Stimulated activated CD4-positive, alpha-beta T cell treated with anti-CD3 and anti-CD28 coated beads, Interleukin-15, amount 100 ng/mL, for 1 hour (primary cell): ENCODE measurements at regions not wholly inside any gene's neighbourhood (a gene's known extent, or its start where the extent isn't known, plus 50 kb on each side); places are given as distances from the start of the nearest gene placed in this dataset.

ENCODE experiments used
- DNase-seq, 2 donors: peaks; one replicate each; pipeline ENCODE4 v3.0.0-alpha.2; 2020; ENCODE audit warnings: low read depth in 1 of 2, low spot score in 1 of 2

DNA sequence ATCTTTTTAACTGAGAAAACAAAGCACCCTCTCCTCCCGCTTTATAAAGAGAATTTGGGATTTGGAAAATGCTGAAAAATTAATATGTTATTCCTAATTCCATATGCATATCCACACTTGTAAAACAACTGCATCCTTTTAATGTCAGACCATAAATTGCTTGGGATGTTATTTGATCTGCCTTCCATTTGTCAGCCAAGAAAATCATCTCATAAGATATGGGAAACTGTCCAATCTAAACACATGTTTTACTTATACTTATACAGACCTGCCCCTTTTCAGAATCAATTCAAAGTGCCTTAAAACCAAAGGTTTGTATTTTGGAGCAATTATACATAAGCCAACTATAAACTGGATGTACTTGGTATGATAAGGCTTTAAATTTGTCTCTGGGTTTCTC lies 595.5 kb upstream of the PFKP start:
- DNase-seq, result no peak

DNA sequence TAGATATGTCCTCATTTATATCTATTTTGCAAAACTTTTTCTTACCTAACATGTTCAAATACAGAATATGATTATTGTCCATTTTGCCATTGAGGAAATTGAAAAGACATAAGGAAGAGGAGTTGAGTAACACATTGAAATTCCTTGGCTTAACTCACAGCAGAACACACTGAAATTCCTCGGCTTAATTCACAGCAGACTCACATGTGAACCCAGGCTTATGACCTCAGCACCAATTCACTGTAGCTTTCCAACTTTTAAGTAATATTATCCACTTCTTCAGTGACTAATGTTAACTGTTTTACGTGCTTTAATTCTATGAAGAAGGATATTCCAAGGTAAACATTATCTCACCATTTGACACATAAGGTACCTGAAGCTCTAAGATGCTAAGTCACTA lies 597.5 kb upstream of the PFKP start:
- DNase-seq, result no peak

DNA sequence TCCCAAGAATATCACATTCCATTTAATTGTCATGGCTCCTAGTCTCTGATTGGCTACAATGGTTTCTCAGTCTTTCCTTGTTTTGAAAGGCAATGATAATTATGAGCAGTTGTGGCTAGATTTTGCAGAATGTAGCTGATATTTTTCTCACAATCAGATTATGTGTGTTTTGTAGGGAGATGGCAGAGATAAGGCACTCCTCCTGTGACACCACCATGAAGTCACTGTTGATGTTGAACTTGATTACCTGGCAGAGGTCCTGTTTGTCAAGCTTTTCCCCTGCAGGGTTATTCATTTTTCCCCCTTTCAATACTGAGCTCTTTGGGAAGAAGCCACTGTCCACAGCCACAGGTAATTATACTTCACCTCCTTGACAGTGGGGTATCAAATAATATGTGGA lies 602.9 kb upstream of the PFKP start:
- DNase-seq, result no peak

DNA sequence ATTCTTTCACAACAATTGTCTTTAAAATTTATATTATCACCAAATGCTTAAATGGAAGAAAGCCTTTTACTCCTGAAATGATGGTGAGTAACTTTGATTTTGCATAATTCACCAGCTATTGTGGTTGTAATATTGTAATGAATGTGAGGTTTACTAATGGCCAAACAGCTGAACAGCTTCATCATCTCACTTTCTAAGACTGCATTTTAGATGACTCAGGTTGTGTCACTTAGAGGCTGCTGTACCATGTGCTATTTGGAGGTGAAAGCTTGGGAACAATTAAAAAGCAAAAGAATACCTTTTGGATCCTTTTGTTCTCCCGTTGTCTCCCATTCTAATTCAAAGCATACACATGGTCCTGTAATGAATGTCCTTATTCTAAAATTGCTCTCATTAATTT lies 604.0 kb upstream of the PFKP start:
- DNase-seq, result no peak

GRCh38 chr10:2462581-2462980 lies 604.8 kb upstream of the PFKP start:
- no peak for DNase-seq

DNA sequence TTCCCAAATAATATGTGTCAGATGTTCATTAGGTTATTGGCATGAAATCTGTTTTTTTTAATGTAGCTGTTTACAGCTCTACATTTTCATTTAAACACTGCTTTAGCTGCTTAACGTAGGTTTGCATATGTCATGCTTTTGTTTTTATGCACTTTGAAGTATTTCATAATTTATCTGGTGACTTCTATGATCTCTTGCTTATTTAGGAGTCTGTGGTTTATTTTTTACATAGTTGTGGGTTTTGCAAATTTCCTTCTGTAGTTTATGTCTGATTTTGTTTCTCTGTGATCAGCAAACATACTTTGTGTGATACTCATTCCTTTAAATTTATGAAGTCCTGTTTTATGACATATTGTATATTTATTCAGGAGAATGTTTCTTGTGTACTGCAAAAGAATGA lies 606.5 kb upstream of the PFKP start:
- no peak for DNase-seq

- DNase-seq, result no peak
These were observed 607.6 kb upstream of the PFKP start for GRCh38 chr10:2459713-2460112.

DNA sequence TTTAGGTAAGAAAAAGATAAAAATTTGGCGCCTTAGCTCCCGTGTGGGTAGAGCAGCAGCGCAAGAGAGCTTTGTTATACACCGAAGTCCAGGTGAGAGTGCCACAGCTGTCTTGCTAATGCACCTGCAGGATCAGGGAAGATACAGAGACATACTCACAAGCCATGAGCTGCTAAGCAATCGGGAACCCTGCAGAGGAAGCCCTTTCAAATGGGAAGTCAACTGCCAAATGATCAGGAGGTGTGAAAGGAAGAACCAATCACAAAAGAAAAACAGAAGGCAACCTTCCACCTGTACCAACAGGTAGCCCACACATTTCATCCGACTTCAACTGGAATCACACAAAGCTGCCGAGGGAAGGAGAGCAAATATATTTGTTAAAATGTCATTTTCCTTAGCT lies 610.5 kb upstream of the PFKP start:
- no peak for DNase-seq

DNA sequence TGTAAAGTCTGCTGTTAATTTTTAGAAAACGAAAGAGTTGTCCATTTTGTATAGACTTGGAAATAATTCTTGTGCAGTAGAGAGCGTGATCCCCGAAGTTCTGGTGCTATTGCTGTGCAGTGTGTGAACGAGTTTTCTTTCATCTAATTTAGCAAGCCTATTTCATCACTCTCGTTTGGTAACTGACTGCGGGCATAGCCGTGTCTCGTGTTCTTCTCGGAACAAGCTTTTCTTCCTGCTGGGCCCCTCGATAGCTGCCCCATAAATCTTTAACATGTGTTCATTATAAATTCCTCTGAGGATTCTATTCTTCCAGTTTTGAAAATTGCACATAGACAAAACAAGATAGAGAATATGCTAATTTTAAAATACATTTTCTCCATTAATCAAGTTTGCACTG lies 622.0 kb upstream of the PFKP start:
- no peak for DNase-seq

- no peak for DNase-seq
These were observed 627.4 kb upstream of the PFKP start for GRCh38 chr10:2439983-2440382.

GRCh38 chr10:2439000-2439399 lies 628.3 kb upstream of the PFKP start:
- no peak for DNase-seq

GRCh38 chr10:2438248-2438939 lies 629.0 kb upstream of the PFKP start:
- no peak for DNase-seq

GRCh38 chr10:2436933-2437332 lies 630.4 kb upstream of the PFKP start:
- no peak for DNase-seq

DNA sequence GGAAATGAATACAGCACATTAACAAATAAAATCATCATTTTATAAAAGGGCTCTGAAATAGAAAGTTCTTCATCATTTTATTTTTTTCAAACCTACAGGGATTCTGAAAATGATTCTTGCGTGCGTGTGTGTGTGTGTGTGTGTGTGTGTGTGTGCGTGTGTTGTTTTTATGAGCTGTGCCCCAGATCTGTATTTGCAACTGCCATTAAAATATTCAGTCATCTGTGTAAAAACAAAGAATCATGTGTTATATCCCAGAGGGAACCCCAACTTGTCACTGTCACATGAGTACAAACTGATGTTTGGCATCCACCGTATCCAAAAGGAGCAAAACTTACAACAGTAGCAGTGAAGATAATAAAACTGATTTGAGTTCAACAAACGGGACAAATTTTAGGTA lies 635.4 kb upstream of the PFKP start:
- no peak for DNase-seq

- DNase-seq, result no peak
These were observed 639.9 kb upstream of the PFKP start for GRCh38 chr10:2427412-2427811.

DNA sequence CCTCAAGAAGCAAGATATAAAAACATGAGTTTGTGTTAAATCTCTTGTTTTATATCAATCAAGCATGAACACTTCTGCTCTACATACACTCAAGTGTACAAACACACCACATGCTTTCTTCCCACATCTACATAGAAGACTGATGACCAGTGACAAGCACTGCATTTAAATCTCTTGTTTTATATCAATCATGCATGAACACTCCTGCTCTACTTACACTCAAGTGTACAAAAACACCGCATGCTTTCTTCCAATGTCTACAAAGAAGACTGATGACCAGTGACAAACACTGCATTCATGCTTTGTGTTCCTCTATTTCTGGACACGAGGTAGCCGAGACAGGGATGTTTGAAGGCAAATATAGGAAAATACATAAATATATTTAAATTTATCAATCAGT lies 642.0 kb upstream of the PFKP start:
- DNase-seq, result no peak

GRCh38 chr10:2414562-2414961 lies 652.8 kb upstream of the PFKP start:
- no peak for DNase-seq

- no peak for DNase-seq
These were observed 653.3 kb upstream of the PFKP start for GRCh38 chr10:2414039-2414438.

DNA sequence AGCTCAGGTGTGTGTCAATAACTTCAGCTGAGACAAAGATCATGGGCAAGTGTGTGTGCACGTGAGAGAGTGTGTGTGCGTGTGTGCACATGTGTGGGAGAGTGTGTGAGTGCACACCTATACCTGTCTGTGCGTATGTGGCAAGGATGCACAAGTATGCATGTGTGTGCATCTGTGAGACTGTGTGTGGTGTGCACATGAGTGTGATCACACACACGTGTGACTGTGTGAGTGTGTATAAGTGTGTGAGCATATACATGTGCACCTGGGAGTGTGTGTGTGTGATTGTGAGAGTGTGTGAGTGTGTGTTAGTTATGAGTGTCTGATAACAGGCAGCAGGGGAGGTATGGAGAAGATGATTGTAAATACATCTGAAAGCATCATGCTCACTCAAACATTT lies 657.3 kb upstream of the PFKP start:
- DNase-seq, result no peak

GRCh38 chr10:2401459-2401858 lies 664.1 kb upstream of the ADARB2 start:
- DNase-seq, result no peak

DNA sequence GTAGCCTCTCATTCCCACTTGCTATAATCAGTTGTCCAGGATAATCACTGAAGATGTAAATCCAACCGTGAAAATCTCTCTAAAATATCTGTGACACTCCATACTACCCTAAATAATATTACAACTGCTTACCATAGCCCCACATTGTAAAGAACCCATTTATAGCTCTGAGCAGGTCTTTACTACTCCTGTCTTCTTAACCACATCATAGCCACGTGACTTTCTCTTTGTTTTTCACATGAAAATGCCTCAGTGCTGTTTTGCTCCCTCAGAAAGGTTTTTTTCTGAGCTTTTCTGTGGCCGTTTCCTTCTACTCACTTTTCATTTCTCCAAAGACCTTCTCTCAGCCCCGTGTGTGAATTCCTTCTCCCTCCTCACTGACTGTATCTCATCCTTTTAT lies 662.2 kb upstream of the ADARB2 start:
- DNase-seq, result no peak

DNA sequence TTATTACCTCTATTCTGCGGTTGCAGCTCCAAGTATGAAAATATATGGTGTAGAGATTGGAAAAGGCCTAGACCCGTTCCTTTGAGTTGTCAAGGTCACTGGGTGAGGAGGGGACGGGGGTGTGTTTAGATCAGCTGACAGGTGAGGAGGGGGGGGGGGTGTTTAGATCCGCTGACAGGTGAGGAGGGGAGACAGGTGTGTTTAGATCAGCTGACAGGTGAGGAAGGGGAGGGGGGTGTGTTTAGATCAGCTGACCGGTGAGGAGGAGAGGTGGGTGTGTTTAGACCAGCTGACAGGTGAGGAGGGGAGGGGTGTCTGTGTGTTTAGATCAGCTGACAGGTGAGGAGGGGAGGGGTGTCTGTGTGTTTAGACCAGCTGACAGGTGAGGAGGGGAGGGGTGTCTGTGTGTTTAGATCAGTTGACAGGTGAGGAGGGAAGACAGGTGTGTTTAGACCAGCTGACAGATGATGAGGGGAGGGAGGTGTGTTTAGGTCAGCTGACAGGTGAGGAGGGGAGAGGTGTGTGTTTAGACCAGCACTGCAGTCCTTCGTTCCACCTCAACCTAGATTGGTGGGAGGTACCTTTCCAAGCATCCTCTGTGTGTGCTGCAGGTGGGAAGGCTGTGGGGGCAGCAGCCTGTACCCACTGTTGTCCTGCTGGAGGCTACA lies 655.0 kb upstream of the ADARB2 start:
- no peak for DNase-seq

DNA sequence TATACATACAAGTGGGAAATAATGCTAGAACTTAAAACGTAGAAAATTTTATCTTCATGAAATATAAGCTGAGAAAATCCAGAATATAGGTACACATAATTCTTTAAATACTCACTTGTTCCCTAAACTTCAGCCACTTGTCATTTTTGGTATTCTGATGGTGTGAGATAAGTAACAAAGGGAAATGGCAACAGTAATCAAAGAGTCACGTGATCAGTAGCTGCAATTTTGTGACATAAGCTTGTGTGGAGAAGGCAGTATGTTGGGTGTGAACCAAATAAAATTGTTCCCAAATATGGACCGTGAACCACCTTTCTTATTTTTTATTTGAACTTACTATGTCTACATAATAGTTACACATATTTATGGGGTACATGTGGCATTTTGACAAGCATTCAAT lies 650.3 kb upstream of the ADARB2 start:
- no peak for DNase-seq
